PFSK-1 (cell line): ENCODE measurements at regions not wholly inside any gene's neighbourhood (a gene's known extent, or its start where the extent isn't known, plus 50 kb on each side); places are given as distances from the start of the nearest gene placed in this dataset.

Experiments used
- POLR2AphosphoS5 ChIP-seq: IDR thresholded peaks from 2 replicates; pipeline ENCODE4 v1.6.1; 2012; ENCODE audit warnings: low read depth, mild to moderate bottlenecking, control low read depth, low read length, moderate library complexity
- SIN3A ChIP-seq: IDR thresholded peaks from 2 replicates; pipeline ENCODE4 v1.6.1; 2012; ENCODE audit warnings: mild to moderate bottlenecking, low read length, moderate library complexity, borderline replicate concordance; ENCODE audit not compliant: insufficient read depth
- TF ChIP-seq, protein P1 (sequence below), 2 experiments: IDR thresholded peaks; 2 replicates each; pipeline versions ENCODE4 v1.6.1 to v1.8.0; 2011 to 2012; ENCODE audit warnings: low read depth in 2 of 2, low read length in 2 of 2, control low read depth in 1 of 2, inconsistent platforms in 1 of 2, mild to moderate bottlenecking in 1 of 2, moderate library complexity in 1 of 2; ENCODE audit not compliant: insufficient read depth in 1 of 2

DNA sequence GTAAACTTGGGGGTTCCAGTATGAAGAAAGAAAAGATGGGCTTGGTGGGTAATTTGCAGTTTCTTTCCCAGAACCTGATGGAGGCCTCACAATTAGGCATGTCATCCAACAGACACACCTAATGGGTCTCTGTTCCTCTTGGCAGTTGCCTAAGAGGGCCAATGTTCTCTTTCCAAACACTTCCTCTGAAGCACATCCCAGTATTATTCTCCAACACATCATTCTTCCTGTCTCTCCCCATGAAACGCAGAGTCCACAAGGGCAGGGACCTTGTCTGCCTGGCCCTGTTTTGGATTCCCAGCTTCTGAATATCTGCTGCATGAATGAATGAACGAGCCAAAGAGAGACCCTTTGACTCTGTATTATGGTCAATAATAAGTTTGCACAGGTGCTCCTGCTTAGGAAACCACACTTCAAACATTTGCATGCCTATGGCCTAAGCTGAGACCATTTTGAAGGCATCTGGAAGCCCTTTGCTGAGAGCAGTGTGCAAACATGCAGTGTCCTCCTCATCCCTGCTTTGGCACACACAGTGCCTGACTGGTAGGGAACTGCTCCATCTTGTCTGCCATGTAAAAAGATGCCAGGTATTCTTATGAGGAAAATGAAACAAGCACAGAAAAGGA lies 100.9 kb upstream of the CHST15 start:
- TF ChIP-seq, protein P1, sequence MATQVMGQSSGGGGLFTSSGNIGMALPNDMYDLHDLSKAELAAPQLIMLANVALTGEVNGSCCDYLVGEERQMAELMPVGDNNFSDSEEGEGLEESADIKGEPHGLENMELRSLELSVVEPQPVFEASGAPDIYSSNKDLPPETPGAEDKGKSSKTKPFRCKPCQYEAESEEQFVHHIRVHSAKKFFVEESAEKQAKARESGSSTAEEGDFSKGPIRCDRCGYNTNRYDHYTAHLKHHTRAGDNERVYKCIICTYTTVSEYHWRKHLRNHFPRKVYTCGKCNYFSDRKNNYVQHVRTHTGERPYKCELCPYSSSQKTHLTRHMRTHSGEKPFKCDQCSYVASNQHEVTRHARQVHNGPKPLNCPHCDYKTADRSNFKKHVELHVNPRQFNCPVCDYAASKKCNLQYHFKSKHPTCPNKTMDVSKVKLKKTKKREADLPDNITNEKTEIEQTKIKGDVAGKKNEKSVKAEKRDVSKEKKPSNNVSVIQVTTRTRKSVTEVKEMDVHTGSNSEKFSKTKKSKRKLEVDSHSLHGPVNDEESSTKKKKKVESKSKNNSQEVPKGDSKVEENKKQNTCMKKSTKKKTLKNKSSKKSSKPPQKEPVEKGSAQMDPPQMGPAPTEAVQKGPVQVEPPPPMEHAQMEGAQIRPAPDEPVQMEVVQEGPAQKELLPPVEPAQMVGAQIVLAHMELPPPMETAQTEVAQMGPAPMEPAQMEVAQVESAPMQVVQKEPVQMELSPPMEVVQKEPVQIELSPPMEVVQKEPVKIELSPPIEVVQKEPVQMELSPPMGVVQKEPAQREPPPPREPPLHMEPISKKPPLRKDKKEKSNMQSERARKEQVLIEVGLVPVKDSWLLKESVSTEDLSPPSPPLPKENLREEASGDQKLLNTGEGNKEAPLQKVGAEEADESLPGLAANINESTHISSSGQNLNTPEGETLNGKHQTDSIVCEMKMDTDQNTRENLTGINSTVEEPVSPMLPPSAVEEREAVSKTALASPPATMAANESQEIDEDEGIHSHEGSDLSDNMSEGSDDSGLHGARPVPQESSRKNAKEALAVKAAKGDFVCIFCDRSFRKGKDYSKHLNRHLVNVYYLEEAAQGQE (IDR thresholded peaks at IDR 0.05; ENCODE audit: insufficient read depth in 1 of 2, low read depth in 2 of 2, low read length in 2 of 2) = no peak
- no peak for TF ChIP-seq POLR2AphosphoS5
- no peak for TF ChIP-seq SIN3A
